ENCODE measurements at regions not wholly inside any gene's neighbourhood (a gene's known extent, or its start where the extent isn't known, plus 50 kb on each side); places are given as distances from the start of the nearest gene placed in this dataset.
"Not testable (repeated sequence)": the region's sequence is repeated elsewhere in the genome, so short reads cannot be mapped to it uniquely, and the experiment has no call there.

- TF ChIP-seq, protein P1, sequence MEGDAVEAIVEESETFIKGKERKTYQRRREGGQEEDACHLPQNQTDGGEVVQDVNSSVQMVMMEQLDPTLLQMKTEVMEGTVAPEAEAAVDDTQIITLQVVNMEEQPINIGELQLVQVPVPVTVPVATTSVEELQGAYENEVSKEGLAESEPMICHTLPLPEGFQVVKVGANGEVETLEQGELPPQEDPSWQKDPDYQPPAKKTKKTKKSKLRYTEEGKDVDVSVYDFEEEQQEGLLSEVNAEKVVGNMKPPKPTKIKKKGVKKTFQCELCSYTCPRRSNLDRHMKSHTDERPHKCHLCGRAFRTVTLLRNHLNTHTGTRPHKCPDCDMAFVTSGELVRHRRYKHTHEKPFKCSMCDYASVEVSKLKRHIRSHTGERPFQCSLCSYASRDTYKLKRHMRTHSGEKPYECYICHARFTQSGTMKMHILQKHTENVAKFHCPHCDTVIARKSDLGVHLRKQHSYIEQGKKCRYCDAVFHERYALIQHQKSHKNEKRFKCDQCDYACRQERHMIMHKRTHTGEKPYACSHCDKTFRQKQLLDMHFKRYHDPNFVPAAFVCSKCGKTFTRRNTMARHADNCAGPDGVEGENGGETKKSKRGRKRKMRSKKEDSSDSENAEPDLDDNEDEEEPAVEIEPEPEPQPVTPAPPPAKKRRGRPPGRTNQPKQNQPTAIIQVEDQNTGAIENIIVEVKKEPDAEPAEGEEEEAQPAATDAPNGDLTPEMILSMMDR (IDR thresholded peaks at IDR 0.05 in 2 of 3, conservative IDR thresholded peaks at IDR 0.05 in 1 of 3; ENCODE audit: insufficient read depth in 2 of 3, low read depth in 1 of 3, low read length in 3 of 3): not testable (repeated sequence)
- TF ChIP-seq SAP30 (IDR thresholded peaks at IDR 0.05; ENCODE audit: borderline replicate concordance, insufficient read depth, low read depth, low read length, poor library complexity, severe bottlenecking); POLR2AphosphoS5 (IDR thresholded peaks at IDR 0.05; ENCODE audit: control insufficient read depth, insufficient read depth, low read depth, low read length); BDP1 (IDR thresholded peaks at IDR 0.05; ENCODE audit: insufficient read depth, insufficient read length); POLR2A (conservative IDR thresholded peaks at IDR 0.05); SIN3A (IDR thresholded peaks at IDR 0.05; ENCODE audit: borderline replicate concordance in 2 of 2, control insufficient read depth in 1 of 2, low read depth in 2 of 2, low read length in 2 of 2); HNRNPH1 (optimal IDR thresholded peaks at IDR 0.05; ENCODE audit: low read depth, low read length); YY1 (IDR thresholded peaks at IDR 0.05; ENCODE audit: borderline replicate concordance in 1 of 3, control insufficient read depth in 1 of 3, extremely low read depth in 1 of 3, insufficient read depth in 3 of 3, insufficient read length in 1 of 3, insufficient replicate concordance in 2 of 3, low read depth in 1 of 3, low read length in 2 of 3); NR3C1 (CRISPR knock-in tag; IDR thresholded peaks at IDR 0.05): not testable (repeated sequence)
- TF ChIP-seq, protein P2, sequence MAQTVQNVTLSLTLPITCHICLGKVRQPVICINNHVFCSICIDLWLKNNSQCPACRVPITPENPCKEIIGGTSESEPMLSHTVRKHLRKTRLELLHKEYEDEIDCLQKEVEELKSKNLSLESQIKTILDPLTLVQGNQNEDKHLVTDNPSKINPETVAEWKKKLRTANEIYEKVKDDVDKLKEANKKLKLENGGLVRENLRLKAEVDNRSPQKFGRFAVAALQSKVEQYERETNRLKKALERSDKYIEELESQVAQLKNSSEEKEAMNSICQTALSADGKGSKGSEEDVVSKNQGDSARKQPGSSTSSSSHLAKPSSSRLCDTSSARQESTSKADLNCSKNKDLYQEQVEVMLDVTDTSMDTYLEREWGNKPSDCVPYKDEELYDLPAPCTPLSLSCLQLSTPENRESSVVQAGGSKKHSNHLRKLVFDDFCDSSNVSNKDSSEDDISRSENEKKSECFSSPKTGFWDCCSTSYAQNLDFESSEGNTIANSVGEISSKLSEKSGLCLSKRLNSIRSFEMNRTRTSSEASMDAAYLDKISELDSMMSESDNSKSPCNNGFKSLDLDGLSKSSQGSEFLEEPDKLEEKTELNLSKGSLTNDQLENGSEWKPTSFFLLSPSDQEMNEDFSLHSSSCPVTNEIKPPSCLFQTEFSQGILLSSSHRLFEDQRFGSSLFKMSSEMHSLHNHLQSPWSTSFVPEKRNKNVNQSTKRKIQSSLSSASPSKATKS (CRISPR knock-in tag; IDR thresholded peaks at IDR 0.05): not testable (repeated sequence)
- TF ChIP-seq, protein P3, sequence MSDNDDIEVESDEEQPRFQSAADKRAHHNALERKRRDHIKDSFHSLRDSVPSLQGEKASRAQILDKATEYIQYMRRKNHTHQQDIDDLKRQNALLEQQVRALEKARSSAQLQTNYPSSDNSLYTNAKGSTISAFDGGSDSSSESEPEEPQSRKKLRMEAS (CRISPR knock-in tag; IDR thresholded peaks at IDR 0.05): not testable (repeated sequence)
- TF ChIP-seq, protein P4, sequence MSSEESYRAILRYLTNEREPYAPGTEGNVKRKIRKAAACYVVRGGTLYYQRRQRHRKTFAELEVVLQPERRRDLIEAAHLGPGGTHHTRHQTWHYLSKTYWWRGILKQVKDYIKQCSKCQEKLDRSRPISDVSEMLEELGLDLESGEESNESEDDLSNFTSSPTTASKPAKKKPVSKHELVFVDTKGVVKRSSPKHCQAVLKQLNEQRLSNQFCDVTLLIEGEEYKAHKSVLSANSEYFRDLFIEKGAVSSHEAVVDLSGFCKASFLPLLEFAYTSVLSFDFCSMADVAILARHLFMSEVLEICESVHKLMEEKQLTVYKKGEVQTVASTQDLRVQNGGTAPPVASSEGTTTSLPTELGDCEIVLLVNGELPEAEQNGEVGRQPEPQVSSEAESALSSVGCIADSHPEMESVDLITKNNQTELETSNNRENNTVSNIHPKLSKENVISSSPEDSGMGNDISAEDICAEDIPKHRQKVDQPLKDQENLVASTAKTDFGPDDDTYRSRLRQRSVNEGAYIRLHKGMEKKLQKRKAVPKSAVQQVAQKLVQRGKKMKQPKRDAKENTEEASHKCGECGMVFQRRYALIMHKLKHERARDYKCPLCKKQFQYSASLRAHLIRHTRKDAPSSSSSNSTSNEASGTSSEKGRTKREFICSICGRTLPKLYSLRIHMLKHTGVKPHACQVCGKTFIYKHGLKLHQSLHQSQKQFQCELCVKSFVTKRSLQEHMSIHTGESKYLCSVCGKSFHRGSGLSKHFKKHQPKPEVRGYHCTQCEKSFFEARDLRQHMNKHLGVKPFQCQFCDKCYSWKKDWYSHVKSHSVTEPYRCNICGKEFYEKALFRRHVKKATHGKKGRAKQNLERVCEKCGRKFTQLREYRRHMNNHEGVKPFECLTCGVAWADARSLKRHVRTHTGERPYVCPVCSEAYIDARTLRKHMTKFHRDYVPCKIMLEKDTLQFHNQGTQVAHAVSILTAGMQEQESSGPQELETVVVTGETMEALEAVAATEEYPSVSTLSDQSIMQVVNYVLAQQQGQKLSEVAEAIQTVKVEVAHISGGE (CRISPR knock-in tag; IDR thresholded peaks at IDR 0.05): not testable (repeated sequence)
- TF ChIP-seq, protein P5, sequence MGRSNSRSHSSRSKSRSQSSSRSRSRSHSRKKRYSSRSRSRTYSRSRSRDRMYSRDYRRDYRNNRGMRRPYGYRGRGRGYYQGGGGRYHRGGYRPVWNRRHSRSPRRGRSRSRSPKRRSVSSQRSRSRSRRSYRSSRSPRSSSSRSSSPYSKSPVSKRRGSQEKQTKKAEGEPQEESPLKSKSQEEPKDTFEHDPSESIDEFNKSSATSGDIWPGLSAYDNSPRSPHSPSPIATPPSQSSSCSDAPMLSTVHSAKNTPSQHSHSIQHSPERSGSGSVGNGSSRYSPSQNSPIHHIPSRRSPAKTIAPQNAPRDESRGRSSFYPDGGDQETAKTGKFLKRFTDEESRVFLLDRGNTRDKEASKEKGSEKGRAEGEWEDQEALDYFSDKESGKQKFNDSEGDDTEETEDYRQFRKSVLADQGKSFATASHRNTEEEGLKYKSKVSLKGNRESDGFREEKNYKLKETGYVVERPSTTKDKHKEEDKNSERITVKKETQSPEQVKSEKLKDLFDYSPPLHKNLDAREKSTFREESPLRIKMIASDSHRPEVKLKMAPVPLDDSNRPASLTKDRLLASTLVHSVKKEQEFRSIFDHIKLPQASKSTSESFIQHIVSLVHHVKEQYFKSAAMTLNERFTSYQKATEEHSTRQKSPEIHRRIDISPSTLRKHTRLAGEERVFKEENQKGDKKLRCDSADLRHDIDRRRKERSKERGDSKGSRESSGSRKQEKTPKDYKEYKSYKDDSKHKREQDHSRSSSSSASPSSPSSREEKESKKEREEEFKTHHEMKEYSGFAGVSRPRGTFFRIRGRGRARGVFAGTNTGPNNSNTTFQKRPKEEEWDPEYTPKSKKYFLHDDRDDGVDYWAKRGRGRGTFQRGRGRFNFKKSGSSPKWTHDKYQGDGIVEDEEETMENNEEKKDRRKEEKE (IDR thresholded peaks at IDR 0.05; ENCODE audit: borderline replicate concordance in 1 of 2, control insufficient read depth in 1 of 2, low read depth in 2 of 2, low read length in 1 of 2): not testable (repeated sequence)
Measured at GRCh38 chr1:120621278-120621677, 102.5 kb upstream of the NBPF26 start.

Data from K562 (cell line).